ENCODE measurements at regions not wholly inside any gene's neighbourhood (a gene's known extent, or its start where the extent isn't known, plus 50 kb on each side); places are given as distances from the start of the nearest gene placed in this dataset.

GRCh38 chr6:148021699-148022098, 320.9 kb upstream of the SASH1 start:
- no peak for TF ChIP-seq POLR2A (IDR thresholded peaks at IDR 0.05)
- no peak for TF ChIP-seq CTCF (IDR thresholded peaks at IDR 0.05)
